DMS 273 treated with DMSO at 0.1 percent for 48 hours (cell line): ENCODE measurements at regions not wholly inside any gene's neighbourhood (a gene's known extent, or its start where the extent isn't known, plus 50 kb on each side); places are given as distances from the start of the nearest gene placed in this dataset.

Source experiments
- DNase-seq: peaks from one replicate; lab custom pipeline; 2025; lab: John Stamatoyannopoulos, UW

- no peak for DNase-seq
These were observed 163.6 kb downstream of the HGF start for GRCh38 chr7:81606078-81606863.

DNA sequence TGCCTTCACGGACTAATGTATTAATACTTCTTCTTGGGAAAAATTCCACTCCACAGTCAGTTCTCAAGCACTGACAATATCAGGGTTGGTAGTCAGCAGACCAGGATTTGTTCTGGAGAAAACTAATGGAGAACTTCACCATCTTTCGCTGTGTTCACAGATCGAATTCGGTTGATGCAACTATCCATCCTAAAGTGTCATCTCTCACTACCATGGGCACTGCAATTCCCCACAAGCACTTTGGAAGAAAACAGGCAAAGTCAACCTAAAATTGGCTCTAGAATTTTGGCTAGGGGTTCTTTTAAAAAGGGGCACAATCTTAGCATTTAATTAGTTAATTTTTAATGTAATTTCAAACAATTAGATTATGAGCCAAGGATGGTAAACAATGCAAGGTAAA lies 164.4 kb downstream of the HGF start:
- DNase-seq, result no peak

DNA sequence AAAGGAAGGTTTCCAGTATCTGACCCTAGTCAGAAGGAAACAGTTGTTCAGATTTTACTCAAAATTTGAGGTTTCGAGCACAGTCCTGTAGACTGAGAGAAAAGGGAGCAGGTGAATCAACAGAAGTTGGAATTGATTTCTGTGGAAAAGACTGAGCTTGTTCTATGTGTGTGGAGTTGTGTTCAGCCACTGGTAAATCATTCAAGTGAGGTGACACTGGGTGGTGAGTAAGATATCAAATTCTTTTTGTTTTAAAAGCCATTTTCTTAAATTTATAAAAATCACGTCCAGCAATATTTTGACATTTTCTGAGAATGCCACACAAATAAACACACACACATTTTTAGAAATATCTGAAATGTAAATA lies 165.1 kb downstream of the HGF start:
- no peak for DNase-seq

GRCh38 chr7:81604075-81604807 lies 165.6 kb downstream of the HGF start:
- DNase-seq, result no peak

- DNase-seq, result no peak
These were observed 169.2 kb downstream of the HGF start for GRCh38 chr7:81600608-81601007.

GRCh38 chr7:81598951-81599350 lies 170.9 kb downstream of the HGF start:
- no peak for DNase-seq

- DNase-seq, result no peak
These were observed 175.1 kb downstream of the HGF start for GRCh38 chr7:81594767-81595166.

- peak; percentile 36 for DNase-seq
These were observed 179.7 kb downstream of the HGF start for GRCh38 chr7:81590131-81590530.

DNA sequence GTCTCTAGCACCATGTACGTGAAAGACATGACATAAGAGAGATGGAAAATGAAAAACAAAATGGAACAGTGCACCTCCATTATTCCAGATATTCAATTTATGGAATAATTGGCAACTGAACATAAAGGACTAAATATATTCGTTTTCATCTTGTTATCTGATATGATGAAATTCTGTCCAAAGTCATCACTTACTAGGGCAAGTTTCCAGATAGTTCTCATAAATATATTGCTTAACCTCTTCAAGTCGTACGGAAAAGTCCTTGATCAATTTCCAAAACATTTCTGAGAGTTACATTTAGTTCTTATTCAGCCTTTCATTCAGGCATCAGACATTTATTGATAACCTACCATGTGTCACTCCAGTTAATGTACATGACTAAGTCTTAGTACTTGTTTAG lies 185.2 kb downstream of the HGF start:
- no peak for DNase-seq

DNA sequence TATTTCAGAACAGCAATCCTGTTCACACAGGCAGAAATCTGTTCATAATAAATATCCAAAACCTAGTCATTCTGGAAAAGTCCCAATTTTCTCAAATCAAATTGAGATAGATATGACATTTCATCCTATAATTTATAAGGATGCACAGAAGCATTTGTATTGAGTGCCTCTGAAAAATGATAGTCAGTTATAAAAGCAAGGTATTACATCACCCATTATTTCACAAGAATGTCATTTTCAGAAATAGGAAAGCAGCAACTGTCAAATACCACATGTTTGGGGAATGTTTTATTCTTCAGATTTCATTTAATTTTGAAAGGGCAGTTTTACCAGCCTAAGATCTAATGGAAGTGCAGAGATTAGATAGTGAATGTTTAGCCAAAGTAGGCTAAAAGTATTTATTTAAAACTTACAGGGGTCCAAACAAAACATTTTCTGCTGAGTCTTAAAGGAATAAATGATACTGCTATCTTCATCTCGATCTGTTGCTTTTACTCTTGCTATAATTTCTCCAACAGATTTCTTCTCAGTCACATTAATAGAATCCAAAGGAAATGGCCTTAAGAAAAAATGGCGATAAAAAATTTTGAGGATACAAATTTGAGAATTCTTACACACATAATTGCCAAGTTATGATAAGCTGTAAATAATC lies 185.8 kb downstream of the HGF start:
- no peak for DNase-seq

DNA sequence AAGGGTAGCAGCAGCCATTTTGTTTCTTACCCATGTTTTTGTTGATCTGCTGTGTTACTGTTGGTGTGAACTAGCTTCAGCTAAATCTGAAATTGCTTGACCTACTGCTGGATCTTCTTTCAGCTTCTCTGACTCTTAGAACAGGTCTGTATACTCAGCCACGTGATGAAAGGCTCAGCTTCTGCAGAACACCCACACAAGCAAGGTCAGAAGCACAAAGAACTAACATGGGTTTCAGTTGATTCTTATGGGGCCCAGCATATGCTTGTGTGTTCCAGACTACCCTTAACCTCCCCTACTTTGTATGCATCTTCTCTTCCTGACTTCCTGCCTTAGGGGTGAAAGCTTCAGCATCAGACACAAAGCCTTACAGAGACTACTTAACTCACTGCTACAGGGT lies 186.8 kb downstream of the HGF start:
- no peak for DNase-seq

GRCh38 chr7:81577642-81578340 lies 192.1 kb downstream of the HGF start:
- DNase-seq, result no peak

DNA sequence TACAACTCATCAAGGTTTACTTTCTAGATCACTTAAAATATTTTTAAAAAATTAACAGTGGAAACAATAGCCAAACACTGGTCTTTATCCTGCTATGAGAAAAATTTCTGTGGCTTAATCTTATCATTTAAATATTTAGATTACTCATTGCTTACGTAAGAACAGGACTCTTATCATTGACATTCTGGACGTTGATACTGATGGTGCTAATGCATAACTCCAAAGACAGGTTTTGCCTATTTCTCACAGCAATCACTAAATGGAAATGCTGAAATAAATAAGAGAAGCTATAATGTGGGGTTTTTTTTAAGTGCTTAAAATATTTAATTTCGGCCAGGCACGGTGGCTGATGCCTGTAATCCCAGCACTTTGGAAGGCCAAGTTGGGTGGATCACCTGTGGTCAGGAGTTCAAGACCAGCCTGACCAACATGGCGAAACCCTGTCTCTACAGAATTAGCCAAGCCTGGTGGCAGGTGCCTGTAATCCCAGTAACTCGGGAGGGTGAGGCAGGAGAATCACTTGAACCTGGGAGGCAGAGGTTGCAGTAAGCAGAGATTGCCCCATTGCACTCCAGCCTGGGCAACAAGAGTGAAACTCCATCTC lies 195.0 kb downstream of the HGF start:
- no peak for DNase-seq

DNA sequence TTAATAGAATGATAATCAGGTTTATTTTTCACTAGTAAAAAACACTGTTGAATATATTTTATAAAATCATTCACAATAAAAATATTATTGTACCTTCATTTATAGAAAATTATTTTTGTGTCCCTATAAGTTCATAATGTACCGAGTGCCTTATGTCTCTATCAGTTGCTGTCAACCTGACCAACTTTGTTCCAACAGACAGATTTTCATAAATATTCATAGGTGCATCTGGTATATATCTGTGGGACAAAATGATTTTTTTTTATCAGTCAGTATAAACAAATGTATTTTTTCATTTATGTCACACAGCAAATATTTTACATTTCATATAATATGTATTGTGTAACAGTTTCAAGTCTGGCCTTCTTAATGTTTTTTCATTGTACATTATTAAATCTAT lies 195.9 kb downstream of the HGF start:
- DNase-seq, result no peak

DNA sequence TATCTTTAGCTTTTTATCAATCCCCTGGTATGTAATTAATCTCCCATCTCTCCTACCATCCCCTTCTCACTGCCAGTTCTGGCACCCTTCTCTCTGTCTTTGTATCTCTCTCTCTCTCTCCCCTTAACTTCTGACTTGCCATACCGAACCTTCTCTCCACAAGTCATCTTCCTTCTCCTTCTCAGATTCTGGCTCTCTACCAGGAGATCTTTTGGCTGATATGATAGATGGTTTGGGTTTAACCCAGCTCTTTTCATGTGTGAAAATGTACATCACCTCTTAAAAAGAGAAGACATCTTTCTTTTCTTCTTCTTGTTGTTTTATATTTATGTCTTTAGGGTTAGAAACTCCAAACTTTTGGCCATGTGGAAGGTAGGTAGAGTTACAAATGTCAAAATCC lies 196.7 kb downstream of the HGF start:
- no peak for DNase-seq

DNA sequence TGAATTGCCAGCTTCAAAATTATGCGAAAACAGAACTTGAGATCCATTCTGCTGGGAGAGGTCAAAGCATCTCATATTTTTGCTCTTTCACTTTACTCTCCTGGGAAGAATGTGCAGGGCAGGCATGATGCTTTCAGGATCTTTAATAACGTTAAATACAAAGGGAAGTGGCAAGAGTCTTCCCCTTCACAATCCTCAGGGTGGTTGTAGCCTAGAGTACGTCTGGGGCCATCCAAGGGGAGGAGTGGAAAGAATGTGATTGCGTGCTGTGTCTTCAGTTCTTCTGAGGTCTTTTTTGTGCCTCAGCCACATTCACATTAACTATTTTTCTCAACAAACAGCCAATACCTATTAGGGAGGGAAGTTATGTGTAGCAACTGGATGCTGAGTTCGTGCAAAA lies 207.3 kb downstream of the HGF start:
- no peak for DNase-seq

- DNase-seq, result no peak
These were observed 209.1 kb downstream of the HGF start for GRCh38 chr7:81560708-81561107.

DNA sequence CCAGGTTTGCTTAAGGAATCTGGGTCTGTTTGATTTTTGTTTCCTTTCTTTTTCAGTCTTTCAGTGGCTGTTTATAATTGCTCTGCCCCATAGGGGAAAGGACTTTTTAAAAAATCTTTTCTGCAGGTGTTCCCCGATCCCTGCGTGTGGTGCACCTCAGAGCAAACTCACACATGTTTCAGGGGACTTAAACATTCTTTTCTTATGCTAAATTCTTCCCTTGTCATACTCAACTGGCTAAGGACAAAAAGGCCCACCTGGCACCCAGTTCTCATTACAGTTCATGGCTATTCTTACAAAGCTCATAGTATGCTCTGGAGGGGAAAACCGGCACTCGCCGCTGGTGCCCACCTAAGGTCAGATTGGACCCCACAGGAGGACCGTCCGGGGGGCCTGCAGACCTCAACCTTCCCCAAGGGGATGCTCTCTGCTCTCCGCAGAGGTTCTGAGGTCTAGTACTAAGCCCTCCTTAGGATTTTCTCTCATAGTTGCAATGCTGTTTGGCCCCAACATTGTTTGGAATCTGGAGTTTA lies 220.3 kb downstream of the HGF start:
- no peak for DNase-seq

DNA sequence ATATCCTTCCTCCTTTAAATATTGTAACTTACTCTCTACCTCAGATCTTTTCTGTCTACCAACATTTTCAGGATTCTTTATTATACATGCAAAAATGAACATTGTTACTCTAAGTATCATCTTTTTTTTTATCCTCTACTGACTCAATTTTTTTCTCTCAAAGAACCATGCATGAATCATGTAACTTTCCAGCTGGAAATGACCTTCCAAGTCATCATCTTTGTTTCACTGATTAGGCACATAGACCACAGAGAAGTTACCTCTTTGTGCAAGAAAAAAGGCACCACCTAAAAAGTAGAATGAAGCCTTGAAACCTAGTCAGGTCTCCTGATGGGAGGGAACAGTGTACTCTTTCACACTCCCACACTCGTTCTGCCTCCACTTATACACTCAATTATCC lies 234.9 kb downstream of the HGF start:
- DNase-seq, result no peak

DNA sequence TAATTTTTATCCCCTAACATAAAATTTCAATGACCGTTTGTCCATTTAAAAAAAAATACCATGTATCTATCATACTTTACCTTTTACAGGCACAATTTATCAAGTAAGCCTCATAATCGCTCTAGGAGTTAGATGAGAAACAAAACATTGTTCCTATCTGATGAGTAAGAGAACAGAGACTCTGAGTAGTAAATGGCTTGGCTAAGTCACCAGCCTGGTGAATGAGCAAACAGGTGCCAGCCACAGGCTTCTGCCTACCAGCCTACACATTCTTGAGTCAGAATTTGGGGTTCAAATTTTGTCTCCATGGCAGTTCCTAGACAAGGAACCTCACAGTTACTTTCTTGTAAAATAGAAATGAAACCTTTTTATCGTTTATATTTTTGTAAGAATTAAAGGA lies 235.4 kb downstream of the HGF start:
- no peak for DNase-seq

GRCh38 chr7:81533931-81534330 lies 235.9 kb downstream of the HGF start:
- DNase-seq, result no peak

DNA sequence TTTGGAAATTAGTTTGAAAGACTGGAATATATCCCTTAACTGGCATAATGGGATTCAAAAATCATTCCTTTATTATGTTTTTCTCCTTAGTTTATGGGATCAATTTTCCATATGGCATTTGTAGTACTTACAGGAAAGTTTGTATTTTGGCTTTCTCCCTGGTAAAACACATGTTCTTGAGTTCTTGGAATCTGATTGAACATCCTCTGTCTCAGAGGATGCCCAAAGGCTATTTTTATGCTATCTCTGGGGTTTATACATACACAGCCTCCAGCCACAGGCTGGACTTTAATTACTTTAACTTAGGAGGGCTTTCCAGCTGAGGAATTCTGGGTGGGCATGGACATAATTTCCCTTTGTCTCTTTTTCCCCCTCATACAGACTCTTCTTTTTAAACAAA lies 236.4 kb downstream of the HGF start:
- DNase-seq, result no peak
